ENCODE measurements at regions not wholly inside any gene's neighbourhood (a gene's known extent, or its start where the extent isn't known, plus 50 kb on each side); places are given as distances from the start of the nearest gene placed in this dataset.
"Not testable (repeated sequence)": the region's sequence is repeated elsewhere in the genome, so short reads cannot be mapped to it uniquely, and the experiment has no call there.

DNA sequence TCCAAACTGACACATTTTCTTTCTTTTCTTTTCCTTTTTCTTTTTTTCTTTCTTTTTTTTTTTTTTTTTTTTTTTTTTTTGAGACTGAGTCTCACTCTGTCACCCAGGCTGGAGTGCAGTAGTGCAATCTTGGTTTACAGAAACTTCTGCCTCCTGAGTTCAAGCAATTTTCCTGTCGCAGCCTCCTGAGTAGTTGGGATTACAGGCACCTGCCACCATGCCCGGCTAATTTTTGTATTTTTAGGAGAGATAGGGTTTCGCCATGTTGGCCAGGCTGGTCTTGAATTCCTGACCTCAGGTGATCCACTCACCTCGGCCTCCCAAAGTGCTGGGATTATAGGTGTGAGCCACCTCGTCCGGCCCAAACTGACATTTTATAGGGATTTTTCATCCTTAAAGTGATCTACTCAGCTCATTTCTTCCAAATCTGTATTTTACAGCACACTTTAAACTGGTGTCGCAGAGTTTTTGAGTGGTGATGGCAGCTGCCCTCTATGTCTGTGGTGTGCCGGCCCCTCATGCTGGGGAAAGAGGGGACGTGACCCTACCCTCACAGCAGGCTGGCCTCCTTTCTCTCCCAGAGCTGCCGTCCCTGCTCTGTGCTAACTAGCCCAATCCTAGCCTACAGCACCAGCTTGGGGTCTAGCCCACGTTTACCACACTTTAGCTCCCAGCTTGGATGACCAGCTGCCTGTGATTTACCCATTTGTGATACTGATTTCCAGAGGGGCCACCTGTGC, 211.9 kb upstream of the HAAO start:
- DNase-seq (ENCODE audit: low read depth in 1 of 2, low spot score in 1 of 2), result not testable (repeated sequence)

DNA sequence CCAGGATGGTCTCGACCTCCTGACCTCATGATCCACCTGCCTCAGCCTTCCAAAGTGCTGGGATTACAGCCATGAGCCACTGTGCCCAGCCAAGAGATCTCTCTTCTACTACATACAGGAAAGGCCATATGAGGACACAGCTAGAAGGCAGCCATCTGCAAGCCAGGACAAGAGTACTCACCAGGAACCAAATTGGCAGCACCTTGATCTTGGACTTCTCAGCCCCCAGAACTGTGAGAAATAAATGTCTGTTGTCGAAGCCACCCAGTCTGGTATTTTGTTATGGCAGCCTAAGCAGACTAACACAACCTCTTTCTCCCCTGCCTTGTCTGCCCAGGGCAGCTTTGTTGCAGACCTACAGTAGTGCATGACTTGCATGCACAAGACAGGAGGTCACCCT, 211.3 kb upstream of the HAAO start:
- no peak for DNase-seq (ENCODE audit: low read depth in 1 of 2, low spot score in 1 of 2)

DNA sequence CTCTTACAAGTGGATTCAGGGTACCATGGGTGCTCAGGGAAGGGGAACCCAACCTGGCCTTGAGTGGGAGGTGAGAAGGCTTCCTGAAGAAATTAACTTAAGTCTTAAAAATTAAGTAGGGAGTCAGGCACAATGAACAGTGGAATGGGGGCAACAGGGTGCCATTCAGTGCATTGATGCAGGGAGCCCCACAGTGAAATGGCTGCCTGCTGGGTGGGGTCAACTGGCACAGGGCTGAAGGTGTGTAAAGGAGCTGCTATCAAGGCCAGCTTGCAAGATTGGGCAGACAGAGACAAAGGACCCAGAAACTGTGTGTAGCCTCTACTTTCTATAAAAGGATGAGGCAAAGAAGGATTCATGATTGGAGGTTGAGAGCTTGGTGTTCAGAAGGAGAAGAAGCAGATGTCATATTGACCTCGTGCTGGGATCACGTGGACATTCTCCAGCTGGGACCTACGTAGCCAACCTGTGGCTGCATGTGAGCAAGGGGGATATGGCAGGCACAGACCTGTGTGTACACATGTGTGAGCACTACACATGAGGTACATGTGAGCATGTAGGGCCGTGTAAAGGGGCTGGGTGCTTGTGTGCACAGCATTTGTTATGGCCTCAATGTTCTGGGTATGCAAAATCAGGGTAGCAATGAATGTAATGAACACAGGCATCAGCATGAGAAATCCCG, 209.5 kb upstream of the HAAO start:
- DNase-seq (ENCODE audit: low read depth in 1 of 2, low spot score in 1 of 2), result no peak

DNA sequence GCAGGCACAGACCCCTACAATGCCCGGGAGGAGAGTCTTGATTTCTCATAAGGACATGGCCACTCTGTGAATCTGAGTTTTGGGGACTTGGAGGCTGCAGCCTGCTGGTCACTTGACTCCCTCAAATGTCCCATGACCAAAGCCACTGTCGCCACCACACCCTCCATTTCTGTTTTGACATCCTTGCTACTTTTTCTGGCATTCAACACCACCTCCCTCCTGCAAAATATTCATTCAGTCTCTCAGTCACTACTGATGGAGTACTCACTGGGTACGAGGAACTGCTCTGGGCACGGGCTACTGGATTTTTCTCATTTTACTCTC, 208.6 kb upstream of the HAAO start:
- no peak for DNase-seq (ENCODE audit: low read depth in 1 of 2, low spot score in 1 of 2)

DNA sequence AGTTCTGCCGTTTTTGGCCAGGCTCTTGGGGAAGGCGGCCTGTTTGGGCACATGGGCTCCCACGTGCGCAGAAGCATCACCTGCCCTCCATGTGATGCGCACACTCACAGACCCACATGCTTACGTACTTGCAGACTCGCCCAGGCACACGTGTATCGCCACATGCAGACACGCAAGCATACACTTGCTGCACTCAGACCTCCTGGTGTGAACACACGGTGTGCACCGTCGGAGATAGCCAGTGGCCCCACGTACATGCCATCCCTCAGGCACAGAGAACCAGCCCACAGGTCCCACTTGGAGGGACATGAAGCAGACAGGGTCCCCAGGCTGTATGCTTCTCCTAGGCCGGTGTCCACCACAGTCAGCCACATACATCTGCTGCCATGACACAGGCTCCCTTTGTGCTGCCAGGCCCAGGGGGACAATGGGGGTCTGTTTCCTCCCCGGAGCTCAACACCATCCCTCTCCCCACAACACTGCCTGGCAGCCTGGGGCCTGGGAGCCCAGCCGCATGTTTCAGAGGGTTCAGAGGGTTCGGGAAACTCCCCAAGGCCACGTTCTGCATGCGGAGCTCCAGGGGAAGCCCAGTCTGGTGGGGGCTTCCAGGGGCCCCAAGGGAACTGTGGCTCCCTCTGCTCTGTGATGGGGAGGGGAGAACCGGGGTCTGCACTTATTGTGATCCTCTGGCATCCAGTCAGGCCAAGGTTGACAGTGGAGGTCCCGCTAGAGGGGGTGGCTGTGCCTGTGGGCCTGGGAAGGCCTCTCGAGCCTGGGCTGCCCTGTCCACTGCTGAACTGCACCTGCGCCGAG, 208.1 kb upstream of the HAAO start:
- DNase-seq (ENCODE audit: low read depth in 1 of 2, low spot score in 1 of 2), result no peak

DNA sequence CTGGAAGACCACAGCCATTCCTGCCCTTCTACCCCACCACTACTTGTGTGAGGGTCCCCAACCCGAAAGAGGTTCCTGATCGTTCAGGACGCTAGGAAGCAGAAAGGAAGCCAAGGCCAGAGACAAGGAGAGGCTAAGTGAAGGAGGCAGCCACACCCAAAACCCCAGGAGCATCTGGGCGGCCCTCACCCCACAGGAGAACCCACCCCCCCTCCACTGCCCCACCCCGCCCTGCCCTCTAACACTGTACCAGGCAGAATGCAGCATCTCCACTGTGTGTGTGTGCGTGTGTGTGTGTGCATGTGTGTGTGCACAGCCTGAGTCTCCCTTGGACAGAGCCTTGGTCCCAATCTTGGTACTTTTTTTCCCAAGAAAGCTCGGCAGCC, 207.5 kb upstream of the HAAO start:
- no peak for DNase-seq (ENCODE audit: low read depth in 1 of 2, low spot score in 1 of 2)

DNA sequence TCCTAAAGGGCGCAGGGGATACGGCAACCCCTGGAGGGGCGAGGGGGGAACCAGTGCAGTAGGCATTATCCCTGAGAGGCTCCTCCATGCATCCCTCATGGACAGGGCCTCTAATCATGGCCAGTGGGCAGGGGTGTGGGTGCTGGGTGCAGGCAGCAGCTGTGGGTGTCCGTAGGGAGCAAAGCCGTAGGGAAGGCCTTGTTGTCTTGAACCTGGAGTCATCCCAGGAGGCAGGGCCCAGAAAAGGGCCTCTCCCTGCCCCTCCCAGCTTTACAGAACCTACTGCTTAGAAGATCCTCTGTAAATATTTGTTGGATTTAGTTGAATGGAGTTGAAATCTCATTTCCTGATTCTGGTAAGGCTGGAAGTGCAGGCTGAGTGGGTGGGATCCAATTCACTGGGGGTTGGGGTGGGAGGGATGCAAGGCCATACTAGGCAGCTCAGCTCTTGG, 207.0 kb upstream of the HAAO start:
- DNase-seq (ENCODE audit: low read depth in 1 of 2, low spot score in 1 of 2), result no peak

DNA sequence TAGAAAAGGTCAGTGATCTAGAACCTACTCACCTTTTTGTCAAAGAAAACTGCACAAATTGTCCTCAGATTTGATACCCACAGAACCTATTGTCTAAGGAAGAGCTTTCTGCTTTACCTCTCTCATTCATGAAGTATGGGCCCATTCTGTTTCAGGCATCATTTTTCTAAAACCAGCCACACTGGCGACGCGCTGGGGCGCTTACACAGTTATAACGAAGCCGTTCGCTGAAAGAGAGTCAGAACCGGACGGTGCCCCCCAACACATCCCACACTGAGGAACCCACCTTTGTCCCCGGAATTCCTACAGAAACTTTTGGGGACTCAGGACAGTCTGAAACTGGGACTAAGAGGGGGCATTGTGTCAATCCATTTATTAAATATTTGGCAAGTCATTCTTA, 206.3 kb upstream of the HAAO start:
- DNase-seq (ENCODE audit: low read depth in 1 of 2, low spot score in 1 of 2), result no peak

DNA sequence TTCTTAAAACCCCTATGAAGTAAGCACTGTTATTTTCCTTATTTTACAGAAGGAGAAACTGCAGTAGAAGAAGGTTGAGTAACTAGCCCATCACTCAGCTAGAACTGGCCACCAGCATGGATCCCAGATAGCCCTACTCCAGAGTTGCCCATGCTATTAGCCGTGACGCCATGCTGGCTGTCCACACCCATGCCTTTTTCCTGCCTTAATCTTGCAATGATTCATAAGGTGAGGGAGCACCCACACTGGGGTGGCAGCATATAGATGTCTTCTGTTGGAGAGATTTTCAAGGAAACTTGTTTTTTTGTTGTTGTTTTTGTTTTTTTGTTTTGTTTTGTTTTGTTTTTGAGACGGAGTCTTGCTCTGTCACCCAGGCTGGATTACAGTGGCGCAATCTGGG, 204.1 kb upstream of the HAAO start:
- no peak for DNase-seq (ENCODE audit: low read depth in 1 of 2, low spot score in 1 of 2)

DNA sequence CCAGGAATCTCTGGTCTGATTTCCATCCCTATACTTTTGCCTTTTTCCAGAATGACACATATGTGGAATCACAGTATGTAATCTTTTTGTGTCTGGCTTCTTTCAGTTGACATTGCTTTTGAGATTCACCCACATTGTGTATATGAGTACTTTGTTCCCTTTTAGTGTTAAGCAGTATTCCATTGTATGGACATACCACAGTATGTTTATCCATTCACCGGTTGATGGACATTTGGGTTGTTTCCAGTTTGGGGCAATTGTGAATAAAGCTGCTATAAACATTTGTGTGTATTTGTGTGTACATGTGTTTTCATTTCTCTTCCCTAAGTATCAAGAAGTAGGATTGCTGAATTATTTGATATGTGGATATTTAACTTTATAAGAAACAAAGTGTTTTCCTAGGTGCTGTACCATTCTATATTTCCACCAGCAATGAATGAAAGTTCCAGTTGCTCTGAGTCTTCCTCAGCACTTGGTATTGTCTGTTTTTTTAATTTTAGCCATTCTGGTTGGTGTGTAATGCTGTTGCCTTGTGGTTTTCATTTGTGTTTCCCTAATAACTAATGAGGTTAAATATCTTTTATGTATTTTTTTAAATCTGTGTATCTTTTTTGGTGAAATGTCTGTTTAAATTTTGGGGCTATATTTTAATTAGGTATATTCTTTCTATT, 203.5 kb upstream of the HAAO start:
- no peak for DNase-seq (ENCODE audit: low read depth in 1 of 2, low spot score in 1 of 2)

DNA sequence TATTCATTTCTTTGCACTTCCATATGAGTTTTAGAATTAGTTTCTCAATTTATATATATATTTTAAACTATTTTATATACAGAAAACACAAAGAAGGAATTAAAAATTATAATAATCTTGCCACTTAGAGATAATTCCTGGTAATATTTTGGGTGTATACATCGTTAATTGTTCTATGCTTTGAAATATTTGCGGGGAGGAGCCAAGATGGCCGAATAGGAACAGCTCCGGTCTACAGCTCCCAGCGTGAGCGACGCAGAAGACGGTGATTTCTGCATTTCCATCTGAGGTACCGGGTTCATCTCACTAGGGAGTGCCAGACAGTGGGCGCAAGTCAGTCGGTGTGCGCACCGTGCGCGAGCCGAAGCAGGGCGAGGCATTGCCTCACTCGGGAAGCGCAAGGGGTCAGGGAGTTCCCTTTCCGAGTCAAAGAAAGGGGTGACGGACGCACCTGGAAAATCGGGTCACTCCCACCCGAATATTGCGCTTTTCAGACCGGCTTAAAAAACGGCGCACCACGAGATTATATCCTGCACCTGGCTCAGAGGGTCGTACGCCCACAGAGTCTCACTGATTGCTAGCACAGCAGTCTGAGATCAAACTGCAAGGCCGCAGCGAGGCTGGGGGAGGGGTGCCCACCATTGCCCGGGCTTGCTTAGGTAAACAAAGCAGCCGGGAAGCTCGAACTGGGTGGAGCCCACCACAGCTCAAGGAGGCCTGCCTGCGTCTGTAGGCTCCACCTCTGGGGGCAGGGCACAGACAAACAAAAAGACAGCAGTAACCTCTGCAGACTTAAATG, 197.1 kb upstream of the HAAO start:
- DNase-seq (ENCODE audit: low read depth in 1 of 2, low spot score in 1 of 2), result not testable (repeated sequence)

DNA sequence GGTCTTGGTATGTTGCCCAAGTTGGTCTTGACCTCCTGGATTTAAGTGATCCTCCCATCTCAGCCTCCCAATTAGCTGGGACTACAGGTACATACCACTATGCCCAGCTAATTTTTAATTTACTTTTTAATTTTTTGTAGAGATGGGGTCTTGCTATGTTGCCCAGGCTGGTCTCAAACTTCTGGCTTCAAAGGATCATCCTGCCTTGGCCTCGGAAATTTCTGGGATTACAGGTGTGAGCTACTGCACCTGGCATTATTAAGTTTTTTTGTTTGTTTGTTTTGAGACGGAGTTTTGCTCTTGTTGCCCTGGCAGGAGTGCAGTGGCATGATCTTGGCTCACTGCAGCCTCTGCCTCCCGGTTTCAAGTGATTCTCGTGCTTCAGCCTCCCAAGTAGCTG, 195.7 kb upstream of the HAAO start:
- DNase-seq (ENCODE audit: low read depth in 1 of 2, low spot score in 1 of 2), result not testable (repeated sequence)

DNA sequence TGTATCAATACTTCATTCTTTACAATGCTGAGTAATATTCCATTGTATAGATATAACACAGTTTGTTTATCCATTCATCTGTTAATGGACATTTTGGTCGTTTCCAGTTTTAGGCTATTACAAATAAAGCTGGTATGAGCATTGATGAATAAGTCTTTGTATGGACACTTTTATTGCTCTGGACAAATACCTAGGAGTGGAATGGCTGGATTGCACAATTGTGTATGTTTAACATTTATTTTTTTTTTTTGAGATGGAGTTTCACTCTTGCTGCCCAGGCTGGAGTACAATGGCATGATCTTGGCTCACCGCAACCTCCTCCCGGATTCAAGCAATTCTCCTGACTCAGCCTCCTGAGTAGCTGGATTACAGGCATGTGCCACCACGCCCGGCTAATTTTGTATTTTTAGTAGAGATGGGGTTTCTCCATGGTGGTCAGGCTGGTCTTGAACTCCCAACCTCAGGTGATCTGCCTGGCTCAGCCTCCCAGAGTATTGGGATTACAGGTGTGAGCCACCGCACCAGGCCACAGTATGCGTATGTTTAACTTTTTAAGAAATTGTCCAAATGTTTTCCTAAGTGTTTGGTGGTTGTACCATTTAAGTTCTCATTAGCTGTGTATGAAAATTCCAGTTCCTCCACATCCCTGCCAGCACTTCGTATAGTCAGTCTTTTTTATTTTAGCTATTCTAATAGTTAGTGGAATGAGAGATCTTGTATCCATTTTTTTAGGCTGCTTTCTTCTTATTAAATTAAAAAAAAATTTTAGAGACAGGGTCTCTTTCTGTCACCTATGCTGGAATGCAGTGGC, 194.9 kb upstream of the HAAO start:
- DNase-seq (ENCODE audit: low read depth in 1 of 2, low spot score in 1 of 2), result no peak

DNA sequence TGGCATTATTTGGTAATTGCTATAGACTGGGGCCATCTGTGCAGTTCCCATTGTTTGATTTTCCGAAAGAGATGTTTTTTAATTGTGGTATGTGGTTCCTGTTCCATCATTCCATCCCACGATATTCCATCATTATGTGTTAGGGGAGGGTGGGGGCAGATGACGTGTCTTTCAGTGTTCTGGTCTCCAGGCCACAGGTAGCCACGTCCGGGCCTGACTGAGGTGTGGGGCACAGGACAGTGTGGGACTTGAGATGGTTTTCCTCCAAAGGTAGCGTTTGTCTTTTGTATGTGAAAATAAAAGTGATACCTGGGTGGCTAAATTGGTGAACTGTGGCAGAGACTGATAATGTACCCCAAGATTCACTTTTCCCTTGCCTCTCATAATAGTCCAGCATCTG, 192.2 kb upstream of the HAAO start:
- no peak for DNase-seq (ENCODE audit: low read depth in 1 of 2, low spot score in 1 of 2)

DNA sequence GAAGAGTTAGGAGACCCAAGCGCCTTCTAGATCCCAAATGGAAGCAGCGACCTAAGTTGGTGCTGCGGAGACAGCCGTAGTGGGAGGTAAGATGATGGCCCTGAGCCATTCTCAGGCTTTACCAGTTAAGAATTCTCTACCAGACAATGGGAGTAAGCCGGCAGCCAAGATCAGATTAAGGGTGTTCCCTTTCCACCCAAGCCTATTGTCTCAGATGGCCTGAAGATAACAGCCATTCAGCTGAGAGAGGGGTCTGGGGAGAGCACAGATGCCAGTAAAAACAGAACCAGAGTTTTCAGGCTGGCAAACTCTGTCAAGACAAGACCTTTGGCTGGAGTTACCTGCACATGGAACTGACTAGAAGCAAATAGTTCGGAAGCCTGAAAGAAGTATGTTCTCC, 191.7 kb upstream of the HAAO start:
- DNase-seq (ENCODE audit: low read depth in 1 of 2, low spot score in 1 of 2), result no peak

DNA sequence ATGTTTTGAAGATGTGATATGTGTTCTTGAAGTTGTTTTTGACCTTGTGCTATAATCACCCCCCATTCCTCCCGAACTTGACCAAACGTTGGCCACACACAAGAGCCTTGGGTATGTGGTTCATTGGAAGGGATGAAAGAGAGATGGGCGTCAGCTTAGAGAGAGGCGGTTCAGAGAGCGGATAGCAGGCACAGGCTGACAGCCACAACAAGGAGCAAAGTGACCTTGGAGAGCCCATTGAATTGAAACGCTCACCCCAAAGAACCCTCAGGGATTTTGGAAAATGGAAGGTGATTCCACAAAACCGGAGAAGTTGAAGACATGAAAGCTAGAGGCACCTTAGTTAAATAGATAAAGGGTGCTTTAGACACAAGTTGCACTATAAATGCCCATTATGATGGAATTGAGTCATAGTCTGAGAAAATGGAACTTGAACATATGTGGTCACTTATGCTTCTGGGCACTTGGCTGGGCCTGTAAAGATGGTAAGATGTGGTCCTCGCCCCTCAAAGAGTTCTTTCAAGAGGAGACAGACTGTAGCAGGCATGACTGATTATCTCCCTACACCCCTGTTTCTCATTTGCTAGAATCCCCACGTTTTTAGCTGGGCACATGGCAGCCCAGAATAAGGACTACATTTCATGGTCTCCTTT, 188.5 kb upstream of the HAAO start:
- DNase-seq (ENCODE audit: low read depth in 1 of 2, low spot score in 1 of 2), result no peak

DNA sequence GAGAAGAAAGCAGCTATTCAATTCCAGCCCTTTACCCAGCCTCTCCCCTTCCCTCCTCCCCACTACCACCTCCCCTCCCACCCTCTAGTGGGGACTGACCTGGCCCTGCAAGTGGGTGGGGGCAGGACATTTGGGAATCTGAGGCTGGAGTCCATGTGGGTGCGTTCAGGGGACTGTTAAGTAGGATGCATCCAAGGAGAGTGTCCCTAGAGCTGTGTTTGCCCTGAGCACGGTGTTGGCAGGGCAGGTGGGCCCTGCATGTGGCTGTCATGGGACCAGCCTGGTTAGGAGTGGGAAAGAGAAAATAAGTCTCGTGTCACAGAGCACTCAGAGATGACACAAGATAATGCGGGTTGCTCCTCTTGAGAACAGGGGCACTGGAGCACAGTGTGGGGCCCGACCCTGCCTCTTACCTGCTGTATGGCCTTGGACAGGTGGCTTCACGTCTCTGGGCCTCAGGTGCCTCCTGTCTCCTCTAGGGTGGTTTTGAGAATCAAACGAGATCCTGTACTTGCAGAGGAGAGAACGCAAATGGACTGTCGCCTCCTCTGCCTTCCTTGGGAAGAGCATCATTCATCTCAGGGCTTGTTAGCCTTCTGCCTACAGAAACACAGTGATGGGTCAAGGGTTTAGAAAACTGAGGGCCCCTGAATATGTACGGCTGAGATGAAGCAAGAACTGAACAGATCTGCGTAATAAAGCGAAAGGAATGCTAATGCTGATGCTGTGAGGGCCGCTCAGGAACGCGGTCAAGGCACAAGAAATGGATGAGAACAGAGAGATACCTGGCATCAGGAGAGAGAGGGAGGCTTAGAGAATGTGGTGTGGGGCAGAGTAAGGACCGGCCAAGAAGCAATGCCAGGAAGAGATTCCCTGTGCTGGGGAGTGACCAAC, 187.7 kb upstream of the HAAO start:
- DNase-seq (ENCODE audit: low read depth in 1 of 2, low spot score in 1 of 2), result no peak

DNA sequence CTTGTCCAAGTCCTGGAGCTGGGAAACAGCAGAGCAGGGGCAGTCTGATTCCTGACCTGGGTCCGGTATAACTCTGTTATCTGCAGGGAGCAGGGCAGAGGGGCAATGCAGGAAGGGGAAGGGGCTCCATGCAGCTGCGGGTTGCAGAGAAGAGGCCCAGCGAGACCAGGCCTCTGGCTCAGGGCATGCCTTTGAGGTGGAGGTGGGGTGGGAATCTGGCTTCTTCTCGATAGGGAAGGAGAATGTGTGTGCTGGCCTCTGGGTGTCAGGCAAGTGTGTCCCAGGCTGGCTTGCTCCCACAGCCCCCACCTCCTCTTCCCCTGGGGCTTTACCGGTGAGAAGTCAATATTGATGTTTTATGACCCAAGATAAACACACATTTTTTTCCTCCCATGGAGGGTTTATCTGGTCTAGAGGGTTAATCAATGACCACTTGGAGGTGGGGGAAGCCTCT, 187.1 kb upstream of the HAAO start:
- DNase-seq (ENCODE audit: low read depth in 1 of 2, low spot score in 1 of 2), result no peak

All from activated T-helper 1 cell treated with anti-CD3 and anti-CD28 coated beads, Interleukin-2, amount 50 U/mL, for 16 hours (primary cell).